ENCODE measurements at regions not wholly inside any gene's neighbourhood (a gene's known extent, or its start where the extent isn't known, plus 50 kb on each side); places are given as distances from the start of the nearest gene placed in this dataset.

DNA sequence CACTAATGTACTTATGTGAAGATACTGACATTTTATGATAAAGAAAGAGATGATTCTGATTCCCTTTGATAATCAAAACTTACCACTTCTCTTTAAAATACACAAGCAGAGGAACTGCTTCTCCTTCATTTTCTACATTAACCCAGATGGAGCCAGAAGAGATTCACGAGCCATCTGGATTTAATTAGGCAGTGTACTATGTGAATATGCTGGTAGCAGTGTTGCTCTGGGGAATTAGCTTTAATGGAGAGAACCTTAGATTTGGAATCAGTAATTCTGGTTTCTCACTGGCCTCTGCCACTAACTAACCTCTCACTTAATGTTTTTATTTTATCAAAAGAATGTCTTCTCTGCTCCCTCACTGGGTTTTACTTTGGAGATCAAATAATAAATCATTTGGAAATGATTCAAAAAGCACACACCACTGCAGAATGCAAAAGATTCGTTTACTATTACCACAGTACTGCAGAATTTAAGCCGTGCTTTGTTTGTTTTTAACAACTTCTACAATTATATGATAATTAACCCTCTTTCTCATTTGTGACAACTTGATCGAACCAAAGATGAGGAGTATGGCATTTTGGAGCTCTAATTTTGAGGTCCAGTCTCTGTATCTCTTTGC, 77.5 kb upstream of the PHYHIPL start:
- POLR2A ChIA-PET = no interaction called here
- no peak for DNase-seq (ENCODE audit: unreplicated experiment)
- BruUV-seq (replicated peaks) = no TSS peak
- Mint-ChIP-seq H3K4me1 (ENCODE audit: insufficient read depth, unreplicated experiment) (no peaks in the 10 kb centered on the region), H3K4me3 (ENCODE audit: unreplicated experiment) (no peak overlapping the region), H3K36me3 (ENCODE audit: insufficient read depth, unreplicated experiment) (peaks cover 6% of the 10 kb centered on the region), H3K9me3 (ENCODE audit: unreplicated experiment) (no peaks in the 10 kb centered on the region), H3K27me3 (ENCODE audit: insufficient read depth, unreplicated experiment) (peaks cover 57% of the 10 kb centered on the region), H3K27ac (ENCODE audit: low read depth, unreplicated experiment) (no peak overlapping the region)
- intact Hi-C loops (cut with micrococcal nuclease) = no loop called here
- no peak for TF ChIP-seq CTCF (IDR thresholded peaks at IDR 0.05; ENCODE audit: unreplicated experiment)
- CTCF ChIA-PET = interaction anchor here (0.7 to 1.1 kb wide), 3 partner anchors 15 to 146 kb away, joined by 3 read pairs; no protein-coding TSS in a partner anchor

DNA sequence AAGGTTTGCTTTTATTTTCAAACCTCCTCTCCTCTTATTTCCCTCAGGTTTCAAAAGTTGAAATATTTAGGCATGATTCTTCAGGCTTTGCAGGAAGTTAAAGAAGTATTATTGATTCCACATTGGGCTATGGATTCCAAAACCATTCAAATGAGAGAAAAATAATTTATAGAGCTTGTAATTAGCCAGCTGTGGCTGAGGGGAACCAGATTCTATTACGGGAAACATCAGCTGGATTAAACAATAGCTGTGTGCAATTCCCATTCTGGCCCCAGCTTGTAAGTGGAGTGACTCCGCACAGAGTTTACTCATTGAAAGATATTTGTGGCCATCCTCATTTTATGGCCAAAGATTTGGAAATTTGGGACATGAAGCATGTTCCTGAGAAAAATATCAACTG, 77.0 kb upstream of the PHYHIPL start:
- DNase-seq (ENCODE audit: unreplicated experiment) = no peak
- ChIA-PET CTCF (interaction anchor here (0.6 to 1.1 kb wide), 2 partner anchors 15 to 32 kb away, joined by 3 read pairs; no protein-coding TSS in a partner anchor), POLR2A (no interaction called here)
- no peaks in the 10 kb centered on the region for H3K9me3 Mint-ChIP-seq (ENCODE audit: unreplicated experiment)
- peaks cover 62% of the 10 kb centered on the region for H3K27me3 Mint-ChIP-seq (ENCODE audit: insufficient read depth, unreplicated experiment)
- no peak overlapping the region for H3K27ac Mint-ChIP-seq (ENCODE audit: low read depth, unreplicated experiment)
- intact Hi-C loops (cut with micrococcal nuclease) = no loop called here
- no peak for TF ChIP-seq CTCF (IDR thresholded peaks at IDR 0.05; ENCODE audit: unreplicated experiment)
- BruUV-seq (replicated peaks) = no TSS peak
- H3K36me3 Mint-ChIP-seq (ENCODE audit: insufficient read depth, unreplicated experiment) = peaks cover 6% of the 10 kb centered on the region
- H3K4me1 Mint-ChIP-seq (ENCODE audit: insufficient read depth, unreplicated experiment) = no peaks in the 10 kb centered on the region
- H3K4me3 Mint-ChIP-seq (ENCODE audit: unreplicated experiment) = no peak overlapping the region

DNA sequence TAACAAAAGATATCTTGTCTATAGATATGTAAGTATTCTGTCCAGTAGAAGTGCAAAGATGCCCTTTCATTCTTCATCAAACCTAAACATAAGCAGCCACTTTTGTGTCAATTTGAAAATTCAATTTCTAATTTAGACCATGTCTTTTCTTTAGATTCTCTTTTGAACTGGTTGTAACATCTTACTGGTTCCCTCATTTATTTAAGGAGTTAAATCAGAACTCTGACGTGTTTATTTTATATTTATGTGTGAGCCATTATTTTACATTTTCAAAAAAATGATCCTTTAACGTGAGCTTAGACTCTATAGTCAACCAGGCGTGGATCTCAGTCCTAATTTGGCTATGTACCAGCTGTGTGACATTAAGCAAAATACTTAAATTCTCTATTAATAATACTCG, 74.0 kb upstream of the PHYHIPL start:
- Mint-ChIP-seq H3K4me1 (ENCODE audit: insufficient read depth, unreplicated experiment) (no peaks in the 10 kb centered on the region), H3K9me3 (ENCODE audit: unreplicated experiment) (no peaks in the 10 kb centered on the region), H3K27ac (ENCODE audit: low read depth, unreplicated experiment) (no peak overlapping the region), H3K36me3 (ENCODE audit: insufficient read depth, unreplicated experiment) (peaks cover 6% of the 10 kb centered on the region), H3K27me3 (ENCODE audit: insufficient read depth, unreplicated experiment) (peaks cover 64% of the 10 kb centered on the region), H3K4me3 (ENCODE audit: unreplicated experiment) (no peak overlapping the region)
- CTCF ChIA-PET = no interaction called here
- POLR2A ChIA-PET = no interaction called here
- intact Hi-C loops (cut with micrococcal nuclease) = no loop called here
- BruUV-seq (replicated peaks) = no TSS peak
- no peak for TF ChIP-seq CTCF (IDR thresholded peaks at IDR 0.05; ENCODE audit: unreplicated experiment)
- no peak for DNase-seq (ENCODE audit: unreplicated experiment)

DNA sequence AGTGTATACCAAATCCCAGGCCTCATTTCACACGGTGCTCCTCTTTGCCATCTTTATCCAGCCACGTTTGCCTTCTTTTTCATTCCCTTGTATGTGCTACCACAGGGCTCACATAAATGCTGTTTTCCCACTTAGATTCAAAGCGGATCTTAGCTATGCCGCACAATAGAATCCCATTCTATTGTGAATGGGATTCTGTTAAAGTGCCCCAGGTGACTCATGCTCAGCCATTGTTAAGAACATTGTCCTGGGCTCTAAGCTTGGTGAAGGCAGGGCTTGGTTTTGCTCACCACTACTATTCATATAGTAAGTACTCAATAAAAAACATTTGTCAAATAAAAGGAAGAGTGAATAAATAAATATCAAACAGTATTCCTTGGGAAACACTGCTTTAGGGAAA, 72.3 kb upstream of the PHYHIPL start:
- no peaks in the 10 kb centered on the region for H3K9me3 Mint-ChIP-seq (ENCODE audit: unreplicated experiment)
- H3K27me3 Mint-ChIP-seq (ENCODE audit: insufficient read depth, unreplicated experiment) = peaks cover 76% of the 10 kb centered on the region
- no peak overlapping the region for H3K4me3 Mint-ChIP-seq (ENCODE audit: unreplicated experiment)
- peaks cover 5% of the 10 kb centered on the region for H3K36me3 Mint-ChIP-seq (ENCODE audit: insufficient read depth, unreplicated experiment)
- no peak for TF ChIP-seq CTCF (IDR thresholded peaks at IDR 0.05; ENCODE audit: unreplicated experiment)
- H3K27ac Mint-ChIP-seq (ENCODE audit: low read depth, unreplicated experiment) = no peak overlapping the region
- DNase-seq (ENCODE audit: unreplicated experiment) = no peak
- intact Hi-C loops (cut with micrococcal nuclease) = no loop called here
- CTCF ChIA-PET = interaction anchor here (0.6 to 0.7 kb wide), 2 partner anchors 16 to 22 kb away, joined by 3 read pairs; no protein-coding TSS in a partner anchor
- POLR2A ChIA-PET = no interaction called here
- H3K4me1 Mint-ChIP-seq (ENCODE audit: insufficient read depth, unreplicated experiment) = no peaks in the 10 kb centered on the region
- no TSS peak for BruUV-seq (replicated peaks)
